ENCODE measurements at regions not wholly inside any gene's neighbourhood (a gene's known extent, or its start where the extent isn't known, plus 50 kb on each side); places are given as distances from the start of the nearest gene placed in this dataset.

DNA sequence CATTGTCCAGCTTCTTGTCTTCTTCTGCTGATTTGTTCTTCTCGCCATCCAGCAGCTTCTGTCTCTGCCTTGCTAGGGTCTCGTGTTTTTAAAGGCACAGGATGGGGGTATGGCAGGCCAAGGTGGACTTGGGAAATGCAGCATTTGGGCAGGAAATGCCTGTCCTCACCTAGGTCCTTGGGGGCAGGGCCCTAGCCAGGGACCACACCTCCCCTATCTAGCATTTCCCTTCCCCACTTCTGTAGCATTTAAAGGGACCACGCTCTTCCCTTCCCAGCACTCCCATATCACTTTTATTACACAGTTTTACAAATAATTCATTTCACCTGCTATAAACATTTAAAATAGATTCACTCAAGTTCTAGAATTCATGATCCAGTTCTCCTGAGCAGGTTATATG is 315.4 kb upstream of the LMCD1 start:
- H3K9ac ChIP-seq = no peak overlapping the region
- no peak overlapping the region for H3K4me3 ChIP-seq (IDR thresholded peaks at IDR 0.05; ENCODE audit: insufficient read depth, low read depth, low read length)
- H3K4me2 ChIP-seq = no peak overlapping the region
- H3K79me2 ChIP-seq (ENCODE audit: insufficient read depth, low read depth) = no peaks in the 10 kb centered on the region
- H3K27me3 ChIP-seq (ENCODE audit: insufficient read depth, low read depth) = no peaks in the 10 kb centered on the region
- H3K27ac ChIP-seq = no peak overlapping the region
- H2AFZ ChIP-seq (ENCODE audit: low read depth) = no peak overlapping the region
- H3K4me1 ChIP-seq (ENCODE audit: low read depth, poor library complexity, severe bottlenecking) = no peaks in the 10 kb centered on the region
- H3K36me3 ChIP-seq (ENCODE audit: insufficient read depth) = no peaks in the 10 kb centered on the region
- TF ChIP-seq, protein P1, sequence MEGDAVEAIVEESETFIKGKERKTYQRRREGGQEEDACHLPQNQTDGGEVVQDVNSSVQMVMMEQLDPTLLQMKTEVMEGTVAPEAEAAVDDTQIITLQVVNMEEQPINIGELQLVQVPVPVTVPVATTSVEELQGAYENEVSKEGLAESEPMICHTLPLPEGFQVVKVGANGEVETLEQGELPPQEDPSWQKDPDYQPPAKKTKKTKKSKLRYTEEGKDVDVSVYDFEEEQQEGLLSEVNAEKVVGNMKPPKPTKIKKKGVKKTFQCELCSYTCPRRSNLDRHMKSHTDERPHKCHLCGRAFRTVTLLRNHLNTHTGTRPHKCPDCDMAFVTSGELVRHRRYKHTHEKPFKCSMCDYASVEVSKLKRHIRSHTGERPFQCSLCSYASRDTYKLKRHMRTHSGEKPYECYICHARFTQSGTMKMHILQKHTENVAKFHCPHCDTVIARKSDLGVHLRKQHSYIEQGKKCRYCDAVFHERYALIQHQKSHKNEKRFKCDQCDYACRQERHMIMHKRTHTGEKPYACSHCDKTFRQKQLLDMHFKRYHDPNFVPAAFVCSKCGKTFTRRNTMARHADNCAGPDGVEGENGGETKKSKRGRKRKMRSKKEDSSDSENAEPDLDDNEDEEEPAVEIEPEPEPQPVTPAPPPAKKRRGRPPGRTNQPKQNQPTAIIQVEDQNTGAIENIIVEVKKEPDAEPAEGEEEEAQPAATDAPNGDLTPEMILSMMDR (conservative IDR thresholded peaks at IDR 0.05; ENCODE audit: low read depth, low read length) = no peak
- no peaks in the 10 kb centered on the region for H4K20me1 ChIP-seq (ENCODE audit: insufficient read depth)

DNA sequence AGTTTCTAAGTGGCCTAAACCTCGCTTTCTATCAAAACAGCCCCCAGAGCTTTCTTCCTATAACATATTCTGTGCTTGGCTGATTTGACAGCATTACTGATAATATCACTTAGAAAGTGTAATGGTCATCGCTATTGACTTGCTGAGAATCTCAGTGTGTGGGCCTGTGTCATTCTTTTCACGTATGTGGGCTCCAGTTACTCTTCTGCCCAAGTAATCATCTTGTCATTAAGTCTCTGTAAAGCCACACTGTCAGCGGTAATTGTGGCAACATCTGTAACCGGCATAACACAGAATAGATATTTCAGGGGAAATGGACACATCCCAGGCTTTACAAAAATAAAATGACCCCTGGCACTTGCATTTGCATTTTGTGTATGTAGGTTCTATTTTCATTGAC is 313.6 kb upstream of the LMCD1 start:
- H3K27ac ChIP-seq = no peak overlapping the region
- no peaks in the 10 kb centered on the region for H3K79me2 ChIP-seq (ENCODE audit: insufficient read depth, low read depth)
- no peak overlapping the region for H3K9ac ChIP-seq
- no peak overlapping the region for H3K4me2 ChIP-seq
- H2AFZ ChIP-seq (ENCODE audit: low read depth) = no peak overlapping the region
- H3K4me3 ChIP-seq (IDR thresholded peaks at IDR 0.05; ENCODE audit: insufficient read depth, low read depth, low read length) = no peak overlapping the region
- no peaks in the 10 kb centered on the region for H4K20me1 ChIP-seq (ENCODE audit: insufficient read depth)
- H3K36me3 ChIP-seq (ENCODE audit: insufficient read depth) = no peaks in the 10 kb centered on the region
- H3K4me1 ChIP-seq (ENCODE audit: low read depth, poor library complexity, severe bottlenecking) = no peaks in the 10 kb centered on the region
- TF ChIP-seq, protein P1 (conservative IDR thresholded peaks at IDR 0.05; ENCODE audit: low read depth, low read length) = no peak
- H3K27me3 ChIP-seq (ENCODE audit: insufficient read depth, low read depth) = no peaks in the 10 kb centered on the region

DNA sequence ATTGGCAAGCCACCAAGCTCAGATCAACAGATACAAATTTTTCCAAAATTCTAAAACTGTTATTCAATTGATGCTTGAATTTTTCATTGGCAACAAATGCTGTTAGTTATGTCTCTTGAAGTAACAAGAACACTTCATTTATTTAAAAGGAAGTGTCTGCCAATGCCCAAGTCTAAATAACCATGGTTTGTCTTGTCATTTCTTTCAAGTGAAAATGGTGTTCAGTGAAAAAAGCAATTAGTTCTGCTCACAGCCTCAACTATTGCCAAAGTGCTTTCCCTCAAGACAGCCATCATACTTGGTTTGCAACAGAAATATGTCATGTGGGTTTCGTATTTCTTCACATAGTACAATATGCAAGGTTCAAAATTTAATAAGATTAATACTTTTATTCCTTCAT is 312.6 kb upstream of the LMCD1 start:
- Histone ChIP-seq H3K79me2 (ENCODE audit: insufficient read depth, low read depth) (no peaks in the 10 kb centered on the region), H2AFZ (ENCODE audit: low read depth) (no peak overlapping the region), H4K20me1 (ENCODE audit: insufficient read depth) (no peaks in the 10 kb centered on the region), H3K4me2 (no peak overlapping the region), H3K27ac (no peak overlapping the region), H3K36me3 (ENCODE audit: insufficient read depth) (no peaks in the 10 kb centered on the region), H3K4me1 (ENCODE audit: low read depth, poor library complexity, severe bottlenecking) (no peaks in the 10 kb centered on the region), H3K27me3 (ENCODE audit: insufficient read depth, low read depth) (no peaks in the 10 kb centered on the region), H3K4me3 (IDR thresholded peaks at IDR 0.05; ENCODE audit: insufficient read depth, low read depth, low read length) (no peak overlapping the region), H3K9ac (no peak overlapping the region)
- TF ChIP-seq, protein P1 (conservative IDR thresholded peaks at IDR 0.05; ENCODE audit: low read depth, low read length) = no peak

- no peak overlapping the region for H3K27ac ChIP-seq
- TF ChIP-seq, protein P1 (conservative IDR thresholded peaks at IDR 0.05; ENCODE audit: low read depth, low read length) = no peak
- no peak overlapping the region for H2AFZ ChIP-seq (ENCODE audit: low read depth)
- H3K79me2 ChIP-seq (ENCODE audit: insufficient read depth, low read depth) = no peaks in the 10 kb centered on the region
- H4K20me1 ChIP-seq (ENCODE audit: insufficient read depth) = no peaks in the 10 kb centered on the region
- no peaks in the 10 kb centered on the region for H3K27me3 ChIP-seq (ENCODE audit: insufficient read depth, low read depth)
- H3K36me3 ChIP-seq (ENCODE audit: insufficient read depth) = no peaks in the 10 kb centered on the region
- no peak overlapping the region for H3K4me3 ChIP-seq (IDR thresholded peaks at IDR 0.05; ENCODE audit: insufficient read depth, low read depth, low read length)
- no peak overlapping the region for H3K4me2 ChIP-seq
- no peak overlapping the region for H3K9ac ChIP-seq
- no peaks in the 10 kb centered on the region for H3K4me1 ChIP-seq (ENCODE audit: low read depth, poor library complexity, severe bottlenecking)
Measured at GRCh38 chr3:8191406-8191805, 310.2 kb upstream of the LMCD1 start.

DNA sequence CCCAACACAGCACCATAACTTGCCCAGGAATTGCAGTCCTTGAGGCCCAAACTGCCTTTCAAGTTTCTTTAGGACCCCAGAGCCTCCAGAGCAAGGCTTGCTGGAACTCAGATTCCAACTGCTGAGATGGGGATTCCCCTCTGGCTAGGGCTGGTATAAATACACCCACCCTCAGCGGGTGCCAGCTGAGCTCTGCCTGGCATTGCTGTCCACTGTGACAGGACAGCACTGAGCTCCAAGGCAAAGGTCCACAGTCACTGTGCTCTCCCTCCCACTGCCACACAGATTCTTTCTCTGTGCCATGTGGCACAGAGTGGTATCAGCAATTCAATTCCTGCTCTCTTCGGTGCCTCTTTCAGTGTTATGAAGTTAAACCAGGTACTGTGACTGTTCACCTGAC is 304.2 kb upstream of the LMCD1 start:
- TF ChIP-seq, protein P1 (conservative IDR thresholded peaks at IDR 0.05; ENCODE audit: low read depth, low read length) = no peak
- Histone ChIP-seq H4K20me1 (ENCODE audit: insufficient read depth) (no peaks in the 10 kb centered on the region), H2AFZ (ENCODE audit: low read depth) (no peak overlapping the region), H3K36me3 (ENCODE audit: insufficient read depth) (no peaks in the 10 kb centered on the region), H3K4me3 (IDR thresholded peaks at IDR 0.05; ENCODE audit: insufficient read depth, low read depth, low read length) (no peak overlapping the region), H3K27me3 (ENCODE audit: insufficient read depth, low read depth) (no peaks in the 10 kb centered on the region), H3K27ac (no peak overlapping the region), H3K4me2 (no peak overlapping the region), H3K9ac (no peak overlapping the region), H3K79me2 (ENCODE audit: insufficient read depth, low read depth) (no peaks in the 10 kb centered on the region), H3K4me1 (ENCODE audit: low read depth, poor library complexity, severe bottlenecking) (no peaks in the 10 kb centered on the region)

Data from KMS-11 (cell line).